ENCODE measurements at regions not wholly inside any gene's neighbourhood (a gene's known extent, or its start where the extent isn't known, plus 50 kb on each side); places are given as distances from the start of the nearest gene placed in this dataset.

DNA sequence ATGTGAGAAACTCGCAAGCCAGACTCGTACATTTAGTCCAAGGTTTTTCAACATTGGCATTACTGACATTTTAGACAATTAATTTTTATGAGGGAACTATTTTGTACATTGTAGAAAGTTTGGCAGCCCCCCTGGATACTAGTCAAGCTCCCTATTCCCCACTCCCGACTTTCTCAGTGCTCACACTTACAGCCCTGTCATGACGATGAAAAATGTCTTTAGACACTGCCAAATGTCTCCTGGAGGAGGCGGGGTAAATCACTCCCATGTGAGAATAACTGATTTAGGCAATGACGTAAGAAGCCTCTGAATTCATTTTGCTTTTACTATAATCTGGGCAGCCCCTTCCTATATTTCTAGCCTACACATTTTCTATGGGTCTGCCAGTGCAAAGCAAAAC, 535.8 kb upstream of the KLHL1 start:
- H3K9ac ChIP-seq (ENCODE audit: low read length): no peak overlapping the region
- no peaks in the 10 kb centered on the region for H3K9me3 ChIP-seq (ENCODE audit: control insufficient read depth, low read length)
- H3K36me3 ChIP-seq (ENCODE audit: control insufficient read depth, insufficient read depth, low read length): no peaks in the 10 kb centered on the region
- no peaks in the 10 kb centered on the region for H3K4me1 ChIP-seq (ENCODE audit: control insufficient read depth, insufficient read depth, low read length)
- H3K4me3 ChIP-seq (ENCODE audit: low read length): no peak overlapping the region
- H3K27me3 ChIP-seq (ENCODE audit: control insufficient read depth, insufficient read depth, low read length): no peaks in the 10 kb centered on the region

DNA sequence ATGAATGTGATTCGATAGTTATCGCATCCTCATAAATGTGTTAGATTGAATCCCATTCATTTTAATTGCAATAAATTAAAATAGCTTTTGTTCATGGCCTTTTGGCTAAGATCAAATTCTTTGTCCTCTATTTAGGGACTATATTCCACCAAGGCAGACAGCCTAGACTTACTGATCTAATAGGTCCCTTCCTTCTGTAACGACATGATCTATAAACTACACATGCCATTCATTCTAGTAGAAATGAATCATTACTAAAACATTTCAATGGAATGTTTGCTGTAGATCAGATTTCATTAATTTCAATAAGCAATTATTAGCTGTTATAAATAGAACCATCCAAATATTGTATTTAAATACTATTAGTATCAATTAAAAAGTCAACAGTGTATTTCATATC, 526.6 kb upstream of the KLHL1 start:
- Histone ChIP-seq H3K9me3 (ENCODE audit: control insufficient read depth, low read length) (no peaks in the 10 kb centered on the region), H3K36me3 (ENCODE audit: control insufficient read depth, insufficient read depth, low read length) (no peaks in the 10 kb centered on the region), H3K4me1 (ENCODE audit: control insufficient read depth, insufficient read depth, low read length) (no peaks in the 10 kb centered on the region), H3K4me3 (ENCODE audit: low read length) (no peak overlapping the region), H3K27me3 (ENCODE audit: control insufficient read depth, insufficient read depth, low read length) (no peaks in the 10 kb centered on the region), H3K9ac (ENCODE audit: low read length) (no peak overlapping the region)

DNA sequence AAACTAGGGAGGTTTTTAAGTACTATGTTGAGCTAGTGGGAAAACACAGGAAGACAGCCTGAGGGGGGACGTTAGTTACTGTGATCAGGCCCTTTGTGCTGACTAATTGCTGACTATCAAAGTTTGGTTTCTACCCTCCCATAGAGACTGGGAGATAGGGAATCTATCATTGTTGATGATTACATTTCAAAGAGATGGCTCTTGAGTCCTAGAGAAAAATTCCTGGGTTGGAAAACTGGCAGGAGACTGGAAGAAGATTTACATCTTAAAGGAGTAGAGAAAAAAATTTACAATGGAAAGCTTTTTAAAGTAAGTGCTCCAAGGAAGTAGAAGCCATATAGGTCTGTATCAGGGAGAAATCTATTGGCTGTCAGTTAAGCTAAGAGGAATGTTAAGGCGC, 522.0 kb upstream of the KLHL1 start:
- Histone ChIP-seq H3K4me3 (ENCODE audit: low read length) (no peak overlapping the region), H3K4me1 (ENCODE audit: control insufficient read depth, insufficient read depth, low read length) (no peaks in the 10 kb centered on the region), H3K27me3 (ENCODE audit: control insufficient read depth, insufficient read depth, low read length) (no peaks in the 10 kb centered on the region), H3K9ac (ENCODE audit: low read length) (no peak overlapping the region), H3K36me3 (ENCODE audit: control insufficient read depth, insufficient read depth, low read length) (no peaks in the 10 kb centered on the region), H3K9me3 (ENCODE audit: control insufficient read depth, low read length) (no peaks in the 10 kb centered on the region)

DNA sequence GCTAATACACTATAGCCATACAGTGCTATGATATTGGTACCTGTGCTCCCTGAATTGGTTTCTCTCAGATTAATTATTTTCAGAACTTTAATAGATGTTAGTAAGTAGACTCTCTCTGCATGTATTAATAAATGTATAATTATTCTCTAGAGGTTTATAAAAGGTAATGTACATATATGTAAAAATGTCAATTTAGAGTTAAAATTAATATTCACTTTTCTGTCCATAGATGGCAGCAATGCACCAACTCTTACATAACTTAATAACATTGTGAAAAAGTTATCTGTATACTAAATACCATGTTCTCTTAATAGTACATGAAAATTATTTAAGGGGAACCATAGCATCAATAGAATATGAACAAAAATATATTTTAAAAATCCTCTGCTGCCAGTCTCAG, 515.0 kb upstream of the KLHL1 start:
- H3K36me3 ChIP-seq (ENCODE audit: control insufficient read depth, insufficient read depth, low read length): no peaks in the 10 kb centered on the region
- H3K4me3 ChIP-seq (ENCODE audit: low read length): no peak overlapping the region
- no peaks in the 10 kb centered on the region for H3K27me3 ChIP-seq (ENCODE audit: control insufficient read depth, insufficient read depth, low read length)

DNA sequence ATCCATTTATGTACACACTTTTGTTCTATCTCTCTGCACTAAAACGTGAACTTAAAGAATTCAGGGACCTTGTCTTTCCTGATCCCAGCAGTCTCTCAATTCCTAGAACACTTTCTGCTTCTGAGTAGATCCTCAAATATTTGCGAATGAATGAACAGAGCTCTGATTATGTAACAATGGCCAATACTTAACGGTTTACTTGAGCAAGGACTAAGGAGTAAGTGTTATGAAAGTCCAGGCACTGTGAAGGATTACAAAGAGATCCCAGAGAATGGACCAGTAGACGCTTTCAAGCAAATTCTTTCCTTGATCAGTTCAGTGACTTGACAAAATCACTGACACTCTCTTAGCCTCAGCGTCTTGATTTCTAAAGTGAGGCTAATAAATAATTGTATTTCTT, 514.5 kb upstream of the KLHL1 start:
- H3K36me3 ChIP-seq (ENCODE audit: control insufficient read depth, insufficient read depth, low read length): no peaks in the 10 kb centered on the region
- H3K9me3 ChIP-seq (ENCODE audit: control insufficient read depth, low read length): no peaks in the 10 kb centered on the region
- H3K27me3 ChIP-seq (ENCODE audit: control insufficient read depth, insufficient read depth, low read length): no peaks in the 10 kb centered on the region
- no peak overlapping the region for H3K9ac ChIP-seq (ENCODE audit: low read length)
- H3K4me1 ChIP-seq (ENCODE audit: control insufficient read depth, insufficient read depth, low read length): no peaks in the 10 kb centered on the region
- H3K4me3 ChIP-seq (ENCODE audit: low read length): no peak overlapping the region

More for the DNA sequence above, 515.0 kb upstream of the KLHL1 start:
- H3K9me3 ChIP-seq (ENCODE audit: control insufficient read depth, low read length): no peaks in the 10 kb centered on the region
- H3K4me1 ChIP-seq (ENCODE audit: control insufficient read depth, insufficient read depth, low read length): no peaks in the 10 kb centered on the region
- H3K9ac ChIP-seq (ENCODE audit: low read length): no peak overlapping the region

DNA sequence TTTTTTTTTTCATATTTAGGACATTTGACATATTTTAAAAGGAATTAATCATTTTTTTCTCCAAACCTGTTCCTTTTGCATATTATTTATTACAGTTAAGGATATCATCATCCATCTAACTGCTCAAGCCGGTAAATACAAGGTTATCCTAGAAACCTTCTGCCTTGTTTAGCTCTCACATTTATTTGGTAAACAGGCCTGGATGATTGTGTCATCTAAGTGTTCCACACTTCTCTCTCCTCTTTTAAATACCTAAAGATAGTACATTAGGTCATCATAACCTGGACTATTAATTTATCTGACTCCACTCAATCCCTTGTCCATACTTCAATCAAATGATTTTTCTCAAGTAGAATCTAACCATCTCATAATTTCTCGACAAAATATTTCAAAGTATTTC, 511.7 kb upstream of the KLHL1 start:
- no peaks in the 10 kb centered on the region for H3K36me3 ChIP-seq (ENCODE audit: control insufficient read depth, insufficient read depth, low read length)
- no peaks in the 10 kb centered on the region for H3K9me3 ChIP-seq (ENCODE audit: control insufficient read depth, low read length)
- H3K4me3 ChIP-seq (ENCODE audit: low read length): no peak overlapping the region
- H3K9ac ChIP-seq (ENCODE audit: low read length): no peak overlapping the region
- no peaks in the 10 kb centered on the region for H3K4me1 ChIP-seq (ENCODE audit: control insufficient read depth, insufficient read depth, low read length)
- H3K27me3 ChIP-seq (ENCODE audit: control insufficient read depth, insufficient read depth, low read length): no peaks in the 10 kb centered on the region

DNA sequence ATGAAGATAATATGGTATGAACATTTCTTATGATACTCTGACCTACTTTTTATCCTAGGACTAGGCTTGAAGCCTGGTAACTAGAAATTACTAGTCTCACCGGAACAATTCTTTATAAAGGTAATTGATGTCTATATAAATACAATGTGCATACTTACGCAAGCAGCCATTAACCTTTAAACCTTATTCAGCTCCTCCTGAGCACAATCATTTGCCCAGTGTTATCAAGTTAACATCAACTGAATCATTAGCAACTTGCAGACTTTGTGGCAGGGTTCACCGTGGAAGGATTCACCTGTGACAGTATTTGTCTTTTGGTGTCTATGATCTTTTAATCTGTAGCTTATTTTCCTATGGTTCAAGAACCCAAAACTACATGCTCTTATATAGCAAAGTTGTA, 508.6 kb upstream of the KLHL1 start:
- no peak overlapping the region for H3K9ac ChIP-seq (ENCODE audit: low read length)

DNA sequence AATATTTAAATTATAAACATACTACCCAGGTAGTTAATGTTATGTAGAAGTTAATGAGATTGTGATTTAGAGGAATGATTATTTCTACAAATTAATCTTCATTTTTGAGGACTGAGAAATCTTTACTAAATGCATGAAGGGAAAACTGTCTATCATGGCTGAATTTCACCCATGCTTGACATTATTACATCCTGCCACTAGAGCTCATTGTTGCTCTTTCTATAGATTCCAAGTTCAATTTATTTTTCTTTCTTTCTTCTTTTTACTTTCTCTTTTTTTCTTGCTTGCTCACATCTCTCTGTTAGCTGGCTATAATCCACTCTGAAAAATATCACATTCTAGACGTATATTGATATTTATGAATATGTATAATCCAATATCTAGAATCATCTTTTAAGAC, 505.0 kb upstream of the KLHL1 start:
- Histone ChIP-seq H3K36me3 (ENCODE audit: control insufficient read depth, insufficient read depth, low read length) (no peaks in the 10 kb centered on the region), H3K9me3 (ENCODE audit: control insufficient read depth, low read length) (no peaks in the 10 kb centered on the region), H3K9ac (ENCODE audit: low read length) (no peak overlapping the region), H3K27me3 (ENCODE audit: control insufficient read depth, insufficient read depth, low read length) (no peaks in the 10 kb centered on the region), H3K4me1 (ENCODE audit: control insufficient read depth, insufficient read depth, low read length) (no peaks in the 10 kb centered on the region), H3K4me3 (ENCODE audit: low read length) (no peak overlapping the region)

More for the DNA sequence above, 508.6 kb upstream of the KLHL1 start:
- H3K9me3 ChIP-seq (ENCODE audit: control insufficient read depth, low read length): no peaks in the 10 kb centered on the region
- no peaks in the 10 kb centered on the region for H3K4me1 ChIP-seq (ENCODE audit: control insufficient read depth, insufficient read depth, low read length)
- H3K36me3 ChIP-seq (ENCODE audit: control insufficient read depth, insufficient read depth, low read length): no peaks in the 10 kb centered on the region
- no peak overlapping the region for H3K4me3 ChIP-seq (ENCODE audit: low read length)
- H3K27me3 ChIP-seq (ENCODE audit: control insufficient read depth, insufficient read depth, low read length): no peaks in the 10 kb centered on the region

DNA sequence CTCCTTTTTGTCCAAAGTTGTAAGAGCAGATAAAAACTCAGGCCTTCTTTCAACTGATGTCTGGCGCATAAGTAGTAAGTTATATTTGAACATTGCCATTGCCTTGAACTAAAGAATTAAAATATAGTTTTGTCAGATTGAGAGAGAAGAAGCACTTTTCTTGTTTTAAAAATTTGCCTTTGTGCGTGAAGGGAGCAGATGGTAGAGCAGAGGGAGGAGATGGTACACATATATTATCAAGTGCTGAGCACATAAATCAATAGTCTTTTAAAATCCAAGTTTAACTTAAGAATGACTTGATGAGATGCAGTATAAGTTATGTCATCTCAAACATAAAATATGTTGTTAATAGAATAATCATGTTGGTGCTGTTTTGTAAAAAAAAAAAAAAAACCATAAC, 504.6 kb upstream of the KLHL1 start:
- Histone ChIP-seq H3K4me1 (ENCODE audit: control insufficient read depth, insufficient read depth, low read length) (no peaks in the 10 kb centered on the region), H3K9me3 (ENCODE audit: control insufficient read depth, low read length) (no peaks in the 10 kb centered on the region), H3K36me3 (ENCODE audit: control insufficient read depth, insufficient read depth, low read length) (no peaks in the 10 kb centered on the region), H3K27me3 (ENCODE audit: control insufficient read depth, insufficient read depth, low read length) (no peaks in the 10 kb centered on the region), H3K4me3 (ENCODE audit: low read length) (no peak overlapping the region), H3K9ac (ENCODE audit: low read length) (no peak overlapping the region)

DNA sequence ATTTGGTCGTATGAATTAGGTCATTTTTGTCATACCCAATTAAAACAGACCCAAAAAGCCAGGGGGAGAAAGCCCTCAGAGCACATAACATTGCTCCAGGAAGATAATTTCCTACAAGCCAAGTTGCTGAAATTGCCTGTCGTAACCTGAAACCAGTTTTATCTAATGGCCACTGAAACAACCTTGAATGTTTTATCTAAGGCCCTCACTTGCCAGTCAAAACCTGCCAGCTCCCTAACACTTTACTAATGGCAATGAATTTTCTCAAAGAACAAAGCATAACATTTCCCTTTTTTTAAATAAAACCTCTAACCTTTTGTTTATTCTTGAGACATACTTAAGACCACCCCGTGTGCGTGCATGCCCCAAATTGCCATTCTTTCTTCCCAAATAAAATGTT, 496.2 kb upstream of the KLHL1 start:
- H3K36me3 ChIP-seq (ENCODE audit: control insufficient read depth, insufficient read depth, low read length): no peaks in the 10 kb centered on the region
- H3K4me1 ChIP-seq (ENCODE audit: control insufficient read depth, insufficient read depth, low read length): no peaks in the 10 kb centered on the region
- H3K9ac ChIP-seq (ENCODE audit: low read length): no peak overlapping the region
- no peaks in the 10 kb centered on the region for H3K27me3 ChIP-seq (ENCODE audit: control insufficient read depth, insufficient read depth, low read length)
- H3K4me3 ChIP-seq (ENCODE audit: low read length): no peak overlapping the region
- H3K9me3 ChIP-seq (ENCODE audit: control insufficient read depth, low read length): no peaks in the 10 kb centered on the region

DNA sequence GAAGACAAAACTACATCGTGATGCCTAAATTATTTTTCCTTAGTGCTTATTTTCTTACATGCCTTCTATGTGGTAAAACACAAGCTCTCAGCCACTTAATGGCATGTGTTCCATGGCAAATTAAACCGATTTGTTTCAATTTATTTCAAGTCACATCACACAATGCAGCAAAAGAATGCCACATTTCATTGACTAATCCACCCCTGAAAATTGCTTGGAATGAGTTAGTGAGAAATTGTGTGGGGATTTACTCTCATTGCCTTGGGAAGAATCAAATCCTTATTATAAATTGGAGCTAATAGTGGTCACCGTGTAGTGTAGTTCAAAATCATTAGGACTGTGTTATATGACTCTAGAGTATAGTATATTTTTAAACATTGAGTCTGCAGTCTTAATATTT, 485.5 kb upstream of the KLHL1 start:
- Histone ChIP-seq H3K9ac (ENCODE audit: low read length) (no peak overlapping the region), H3K4me3 (ENCODE audit: low read length) (no peak overlapping the region), H3K4me1 (ENCODE audit: control insufficient read depth, insufficient read depth, low read length) (no peaks in the 10 kb centered on the region), H3K27me3 (ENCODE audit: control insufficient read depth, insufficient read depth, low read length) (no peaks in the 10 kb centered on the region), H3K9me3 (ENCODE audit: control insufficient read depth, low read length) (no peaks in the 10 kb centered on the region), H3K36me3 (ENCODE audit: control insufficient read depth, insufficient read depth, low read length) (no peaks in the 10 kb centered on the region)

DNA sequence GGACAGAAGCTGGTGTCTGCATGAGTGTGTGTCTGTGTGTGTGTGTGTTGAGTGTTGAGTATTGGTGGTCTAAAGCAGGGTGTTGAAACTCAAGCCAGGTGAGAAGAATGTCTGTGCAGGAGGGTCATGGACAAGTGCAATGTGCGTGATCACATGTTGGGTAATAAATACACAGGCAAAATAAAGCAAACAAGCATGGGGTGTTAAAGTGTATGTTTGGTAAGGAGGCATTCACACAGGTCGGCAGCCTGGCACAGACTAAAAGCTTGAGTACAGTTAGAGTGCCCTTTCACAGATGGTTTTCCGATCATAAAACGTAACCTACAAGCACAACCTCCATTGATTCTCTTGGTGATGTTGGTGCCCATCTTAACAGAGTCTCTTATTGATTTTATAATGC, 476.9 kb upstream of the KLHL1 start:
- H3K27me3 ChIP-seq (ENCODE audit: control insufficient read depth, insufficient read depth, low read length): no peaks in the 10 kb centered on the region
- no peaks in the 10 kb centered on the region for H3K36me3 ChIP-seq (ENCODE audit: control insufficient read depth, insufficient read depth, low read length)
- no peak overlapping the region for H3K9ac ChIP-seq (ENCODE audit: low read length)
- no peaks in the 10 kb centered on the region for H3K9me3 ChIP-seq (ENCODE audit: control insufficient read depth, low read length)
- no peak overlapping the region for H3K4me3 ChIP-seq (ENCODE audit: low read length)
- no peaks in the 10 kb centered on the region for H3K4me1 ChIP-seq (ENCODE audit: control insufficient read depth, insufficient read depth, low read length)

DNA sequence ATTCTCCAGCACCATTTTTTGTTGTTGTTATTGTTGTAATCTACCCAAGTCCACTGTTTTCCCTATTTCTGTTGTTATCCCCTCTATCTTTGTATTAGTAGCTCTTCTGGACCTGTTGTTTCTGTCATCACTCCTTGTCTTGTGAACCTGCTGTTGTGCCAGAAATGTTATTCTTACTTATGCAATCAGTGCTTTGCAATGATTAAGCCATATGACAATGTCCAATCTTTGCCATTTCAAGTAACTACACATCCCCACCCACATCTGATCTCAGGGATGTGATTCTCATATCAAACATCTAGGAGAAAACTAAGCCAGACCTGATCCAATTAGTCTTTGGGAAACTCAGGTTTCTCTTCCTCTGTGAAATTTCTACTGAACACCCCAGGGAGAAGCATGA, 472.6 kb upstream of the KLHL1 start:
- H3K36me3 ChIP-seq (ENCODE audit: control insufficient read depth, insufficient read depth, low read length): no peaks in the 10 kb centered on the region
- no peaks in the 10 kb centered on the region for H3K27me3 ChIP-seq (ENCODE audit: control insufficient read depth, insufficient read depth, low read length)
- H3K9me3 ChIP-seq (ENCODE audit: control insufficient read depth, low read length): no peaks in the 10 kb centered on the region
- H3K4me3 ChIP-seq (ENCODE audit: low read length): no peak overlapping the region
- H3K9ac ChIP-seq (ENCODE audit: low read length): no peak overlapping the region
- no peaks in the 10 kb centered on the region for H3K4me1 ChIP-seq (ENCODE audit: control insufficient read depth, insufficient read depth, low read length)

Measured in mucosa of stomach (tissue), 1 donor.